ENCODE measurements at regions not wholly inside any gene's neighbourhood (a gene's known extent, or its start where the extent isn't known, plus 50 kb on each side); places are given as distances from the start of the nearest gene placed in this dataset.

DNA sequence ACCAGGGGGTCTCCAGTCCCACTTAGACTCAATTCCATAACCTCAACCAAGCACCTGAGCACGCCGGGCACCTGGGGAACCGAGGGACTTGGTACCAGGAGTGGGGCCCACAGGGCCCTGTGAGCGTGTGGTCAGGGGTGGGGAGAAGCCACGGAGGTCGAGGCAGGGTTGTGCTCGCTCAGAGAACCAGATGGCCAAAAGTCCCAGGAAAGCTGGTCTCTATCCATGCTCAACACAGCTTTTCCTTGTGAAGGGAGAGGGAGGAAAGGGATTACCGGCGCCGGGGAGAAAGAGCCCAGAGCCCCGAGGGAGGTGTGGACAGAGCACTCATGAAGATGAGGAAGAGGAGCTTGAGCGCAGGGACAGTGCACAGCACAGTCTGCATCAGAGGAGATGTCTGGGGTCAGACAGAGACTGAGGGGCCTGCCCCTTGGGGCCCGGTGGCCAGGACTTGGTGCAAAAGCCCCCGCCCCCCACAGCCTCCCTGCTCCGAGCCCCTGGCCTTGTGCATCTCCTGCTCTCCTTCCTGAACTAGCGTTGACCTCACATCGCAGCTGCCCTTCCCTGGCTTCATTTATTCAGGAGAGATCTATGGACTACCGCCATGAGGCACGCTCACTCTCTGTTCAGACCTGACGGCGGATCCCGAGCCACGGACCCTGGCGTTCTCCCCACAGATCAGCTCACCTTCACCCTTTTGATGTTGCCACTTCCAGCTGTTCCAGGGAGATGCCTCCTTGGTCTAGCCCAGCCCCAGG lies 355.4 kb upstream of the TNRC6C start:
- in situ Hi-C loops (cut with HindIII; ENCODE audit: low sequenced_read_pairs) = no loop called here
- peak; percentile 19 for DNase-seq (ENCODE audit: low spot score)

DNA sequence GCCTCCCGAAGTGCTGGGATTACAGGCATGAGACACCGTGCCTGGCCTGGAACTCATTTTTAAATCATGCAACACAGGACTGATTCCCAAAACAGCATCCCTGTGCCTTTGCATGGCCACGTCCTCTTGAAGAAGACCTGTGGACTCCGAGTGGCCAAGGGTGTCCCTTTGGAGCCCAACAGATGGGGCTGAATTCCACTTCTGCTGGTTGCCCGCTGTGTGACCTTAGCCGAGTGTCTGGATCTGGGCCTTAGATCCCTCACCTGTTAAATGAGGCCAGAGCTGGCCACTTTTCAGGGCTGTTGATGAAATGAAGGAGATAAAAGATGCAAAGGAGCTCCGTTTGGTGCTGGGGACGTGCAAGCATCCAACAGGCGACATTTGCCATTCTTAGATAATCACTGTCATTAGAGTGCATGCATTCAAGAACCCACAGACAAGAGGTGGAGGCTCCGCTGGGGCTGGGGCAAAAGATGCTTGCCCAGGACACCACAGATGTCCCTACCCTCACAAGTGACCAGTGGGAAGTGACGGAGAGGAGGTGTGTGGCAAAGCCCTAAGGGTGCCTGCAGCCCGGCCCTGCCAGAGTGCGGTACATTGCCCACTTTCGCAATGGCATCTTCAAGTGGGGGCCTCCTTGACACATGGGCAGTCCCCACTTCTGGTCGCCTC lies 354.1 kb upstream of the TNRC6C start:
- in situ Hi-C loops (cut with HindIII; ENCODE audit: low sequenced_read_pairs) = no loop called here
- no peak for DNase-seq (ENCODE audit: low spot score)

DNA sequence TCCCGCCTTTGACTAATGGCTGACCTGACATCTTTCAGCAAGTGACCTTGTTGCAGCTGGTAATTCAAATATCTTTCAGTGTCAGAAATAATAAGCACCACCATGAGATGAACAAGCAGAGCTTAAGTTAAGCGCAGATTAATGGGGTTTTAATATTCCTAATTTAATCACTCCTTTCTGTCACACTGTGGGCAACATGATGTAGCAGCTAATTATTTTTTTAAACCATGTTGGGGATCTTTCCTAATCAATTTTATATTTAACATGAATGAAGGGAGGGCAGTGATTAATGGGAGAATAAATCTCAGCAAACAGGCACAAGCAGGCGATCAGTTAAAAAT lies 353.6 kb upstream of the TNRC6C start:
- no peak for DNase-seq (ENCODE audit: low spot score)
- in situ Hi-C loops (cut with HindIII; ENCODE audit: low sequenced_read_pairs) = no loop called here

DNA sequence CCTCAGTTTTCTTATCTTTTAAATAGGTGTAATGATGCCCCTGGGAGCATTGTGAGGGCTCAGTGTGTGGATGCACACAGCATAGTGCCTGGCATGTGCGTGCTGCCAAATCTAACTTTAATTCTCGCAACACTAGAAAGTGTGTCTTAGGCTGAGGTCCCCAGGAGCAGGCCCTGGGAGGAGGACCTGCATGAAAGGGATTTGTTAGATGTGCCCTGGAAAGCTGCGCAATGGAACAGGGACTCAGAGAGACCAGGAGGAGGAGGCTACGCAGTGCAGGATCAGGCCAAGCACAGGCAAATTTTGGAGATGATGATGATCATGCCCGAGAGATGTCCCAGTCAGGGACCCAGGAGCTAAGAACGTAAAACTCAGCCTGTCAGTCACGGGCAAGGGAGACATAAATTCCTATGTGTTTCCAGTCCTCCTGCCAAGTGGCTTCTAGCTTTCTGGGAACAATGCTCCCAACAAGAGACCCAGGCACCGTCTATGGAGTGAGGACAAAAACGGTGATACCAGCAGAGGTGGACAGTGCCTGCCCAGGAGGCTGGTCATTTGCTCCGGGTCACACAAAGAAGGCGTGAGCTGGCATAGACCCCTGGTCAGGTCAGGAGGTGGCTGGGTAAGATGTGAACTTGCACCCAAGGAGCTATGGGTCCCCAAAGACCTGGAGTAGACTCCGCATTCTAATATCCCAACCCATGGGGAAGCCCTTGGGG lies 352.2 kb upstream of the TNRC6C start:
- in situ Hi-C loops (cut with HindIII; ENCODE audit: low sequenced_read_pairs) = no loop called here
- DNase-seq (ENCODE audit: low spot score) = no peak

DNA sequence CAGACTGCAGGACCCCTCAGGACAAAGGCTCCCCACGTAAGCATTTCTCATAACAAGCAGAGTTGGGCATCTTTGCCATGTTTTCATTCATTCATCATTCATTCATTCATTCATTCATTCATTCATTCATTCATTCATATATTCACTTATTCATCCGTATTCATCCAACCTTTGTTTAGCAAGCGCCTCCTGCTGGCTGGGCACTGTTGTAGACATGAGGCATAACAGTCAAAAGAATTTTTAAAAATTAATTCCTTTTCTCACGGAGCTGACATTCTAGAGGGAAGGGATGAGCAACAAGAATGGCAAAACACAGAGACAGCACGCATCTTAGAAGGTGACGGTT lies 351.7 kb upstream of the TNRC6C start:
- DNase-seq (ENCODE audit: low spot score) = no peak

DNA sequence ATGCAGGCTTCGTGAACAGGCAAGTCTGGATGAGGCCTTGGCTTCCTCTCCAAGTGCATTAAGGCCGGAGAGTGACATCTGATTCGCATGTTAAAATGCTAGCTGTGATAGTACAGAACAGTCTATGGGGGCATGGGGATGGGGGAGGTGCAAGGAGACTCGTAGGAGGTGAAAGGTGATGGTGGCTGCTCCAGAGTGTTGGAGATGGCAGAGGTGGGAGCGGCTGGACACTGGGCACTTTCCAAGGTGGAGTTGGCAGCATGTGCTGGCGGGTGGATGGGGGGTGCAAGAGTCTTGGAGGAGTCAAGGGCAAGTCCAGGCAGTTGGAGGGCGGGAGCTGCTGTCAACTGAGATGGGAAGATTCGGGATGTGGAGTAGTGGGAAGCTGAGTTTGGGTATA lies 350.9 kb upstream of the TNRC6C start:
- in situ Hi-C loops (cut with HindIII; ENCODE audit: low sequenced_read_pairs) = no loop called here
- DNase-seq (ENCODE audit: low spot score) = no peak

More for the DNA sequence above, 351.7 kb upstream of the TNRC6C start:
- in situ Hi-C loops (cut with HindIII; ENCODE audit: low sequenced_read_pairs) = no loop called here

DNA sequence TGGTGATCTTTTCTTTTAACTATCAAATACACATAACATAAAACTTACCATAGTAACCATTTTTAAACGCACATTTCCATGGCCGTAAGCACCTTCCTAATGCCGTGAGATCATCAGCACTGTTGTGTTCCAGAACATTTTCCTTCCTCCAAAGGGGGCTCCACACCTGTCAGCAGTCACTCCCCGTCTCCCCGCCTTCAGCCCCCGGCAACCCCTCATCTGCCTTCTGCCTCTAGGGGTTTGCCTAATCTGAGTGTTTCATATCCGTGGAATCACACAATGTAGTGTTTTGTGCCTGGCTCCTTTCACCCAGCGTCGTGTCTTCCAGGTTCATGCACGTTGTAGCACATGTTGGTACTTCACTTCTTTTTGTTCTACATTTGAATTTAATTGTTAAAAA lies 350.1 kb upstream of the TNRC6C start:
- in situ Hi-C loops (cut with HindIII; ENCODE audit: low sequenced_read_pairs) = no loop called here
- no peak for DNase-seq (ENCODE audit: low spot score)

DNA sequence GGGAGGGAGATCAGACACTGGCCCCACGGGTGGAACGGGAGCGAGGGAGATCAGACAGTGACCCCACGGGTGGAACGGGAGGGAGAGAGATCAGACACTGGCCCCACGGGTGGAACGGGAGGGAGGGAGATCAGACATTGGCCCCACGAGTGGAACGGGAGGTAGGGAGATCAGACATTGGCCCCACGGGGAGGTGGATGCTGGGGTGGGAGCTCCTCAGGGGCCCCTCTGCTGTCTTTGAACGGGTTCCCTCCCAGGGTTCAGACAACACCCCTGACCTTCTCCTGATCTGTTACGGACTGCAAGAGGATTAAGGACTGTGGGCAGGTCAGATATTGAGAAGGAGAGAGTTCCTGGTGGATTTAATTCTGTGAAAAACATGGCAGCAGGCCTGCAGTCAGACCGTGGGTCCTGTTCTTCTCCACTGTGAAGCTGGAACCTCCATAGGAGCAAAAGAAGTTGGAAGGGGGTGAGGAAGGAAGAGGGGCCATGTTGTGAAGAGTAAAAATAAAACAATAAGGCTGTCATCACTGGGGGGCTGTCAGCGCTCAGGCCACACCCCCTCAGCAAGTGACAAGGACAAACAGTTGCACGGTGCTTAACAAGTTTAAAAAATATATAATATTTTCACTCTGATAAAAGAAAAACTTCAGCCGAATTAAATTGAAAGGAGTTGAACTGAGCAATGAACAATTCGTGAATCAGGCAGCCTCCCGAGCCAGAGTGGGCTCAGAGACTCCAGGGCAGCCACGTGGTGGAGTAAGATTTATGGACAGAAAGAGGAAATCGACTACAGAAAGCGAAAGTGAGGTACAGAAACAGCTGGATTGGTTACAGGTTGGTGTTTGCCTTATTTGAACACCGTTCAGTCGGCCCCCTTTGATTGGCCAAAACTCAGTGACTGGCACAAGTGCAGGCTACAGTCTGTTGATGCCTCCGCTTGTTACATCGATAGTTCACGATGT lies 348.7 kb upstream of the TNRC6C start:
- DNase-seq (ENCODE audit: low spot score) = no peak
- in situ Hi-C loops (cut with HindIII; ENCODE audit: low sequenced_read_pairs) = no loop called here

DNA sequence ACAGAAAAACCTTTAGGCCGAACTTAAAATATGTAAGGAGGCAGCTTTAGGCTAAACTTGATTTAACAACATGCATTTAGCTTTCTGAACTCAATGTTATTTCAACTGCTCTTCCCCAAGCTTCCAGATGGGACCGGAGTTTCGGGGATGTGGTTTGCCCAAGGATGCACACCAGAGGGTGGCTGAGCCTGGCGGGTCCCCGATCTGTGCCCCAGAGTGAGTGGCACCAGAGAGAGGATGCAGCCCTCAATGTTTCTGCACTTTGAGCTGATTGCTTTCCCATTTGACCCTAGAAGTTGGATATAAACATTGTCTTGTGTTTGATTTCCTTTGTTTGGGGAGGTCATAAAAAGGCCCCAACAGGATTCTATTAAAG lies 348.0 kb upstream of the TNRC6C start:
- in situ Hi-C loops (cut with HindIII; ENCODE audit: low sequenced_read_pairs) = no loop called here
- no peak for DNase-seq (ENCODE audit: low spot score)

DNA sequence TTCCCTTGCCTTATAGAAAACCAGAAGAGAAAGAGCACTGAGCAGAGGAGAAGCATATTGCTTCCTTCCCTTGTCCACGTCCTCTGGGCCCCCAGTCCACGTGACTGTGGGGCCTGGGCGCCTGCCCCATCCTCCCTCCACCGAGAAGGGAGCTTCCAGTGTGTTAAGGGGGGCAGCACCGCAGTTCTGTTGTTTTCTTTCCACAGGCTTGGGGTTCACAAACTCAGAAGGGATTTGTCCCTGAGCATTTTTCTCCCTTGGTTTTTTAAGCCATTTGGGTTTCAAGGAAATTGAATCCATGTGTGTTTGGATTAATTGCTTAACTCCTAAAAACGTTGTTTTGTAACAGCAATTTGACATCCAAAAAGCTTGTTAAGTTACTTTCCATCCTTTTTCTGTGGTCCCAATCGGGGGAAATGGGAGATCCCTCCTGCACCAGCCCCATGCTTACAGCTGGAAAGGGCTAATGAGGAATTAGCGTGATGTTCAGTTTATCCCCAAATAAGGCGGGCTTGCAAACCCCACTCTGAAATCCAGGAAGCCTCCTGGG lies 347.5 kb upstream of the TNRC6C start:
- in situ Hi-C loops (cut with HindIII; ENCODE audit: low sequenced_read_pairs) = no loop called here
- no peak for DNase-seq (ENCODE audit: low spot score)

DNA sequence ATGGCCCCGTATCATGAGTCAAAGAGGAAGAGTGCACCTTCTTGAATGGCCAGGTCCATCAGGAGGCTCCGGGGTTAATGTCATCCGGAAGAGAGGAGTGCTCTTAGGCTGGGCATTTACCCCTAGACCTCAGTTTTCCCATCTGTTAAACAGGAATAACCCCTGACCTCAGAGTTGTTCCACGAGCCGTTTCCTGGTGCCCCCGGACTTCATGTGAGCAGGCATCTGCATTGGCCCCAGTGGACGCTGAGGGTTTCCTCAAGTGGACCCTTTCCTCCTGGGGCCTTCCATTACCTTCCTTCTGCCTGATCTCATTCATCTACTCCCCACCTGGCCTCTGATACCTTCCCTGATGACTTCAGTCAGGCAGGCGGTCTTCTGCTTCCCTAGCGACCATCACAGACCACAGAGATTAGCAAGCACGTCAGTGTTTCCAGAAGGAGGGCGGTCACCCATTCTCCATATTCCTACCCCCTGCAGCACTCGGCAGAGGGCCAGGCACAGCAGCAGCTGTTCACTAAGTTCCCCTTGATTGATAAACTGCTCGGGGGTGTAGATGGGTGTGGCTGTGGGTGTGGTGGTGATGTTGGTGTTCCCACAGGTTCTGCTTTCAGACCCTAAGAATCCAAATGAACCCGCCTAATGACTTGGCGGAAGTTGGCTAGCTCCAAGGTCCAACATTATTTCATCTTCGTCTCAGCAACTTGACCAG lies 346.6 kb upstream of the TNRC6C start:
- in situ Hi-C loops (cut with HindIII; ENCODE audit: low sequenced_read_pairs) = no loop called here
- DNase-seq (ENCODE audit: low spot score) = no peak

DNA sequence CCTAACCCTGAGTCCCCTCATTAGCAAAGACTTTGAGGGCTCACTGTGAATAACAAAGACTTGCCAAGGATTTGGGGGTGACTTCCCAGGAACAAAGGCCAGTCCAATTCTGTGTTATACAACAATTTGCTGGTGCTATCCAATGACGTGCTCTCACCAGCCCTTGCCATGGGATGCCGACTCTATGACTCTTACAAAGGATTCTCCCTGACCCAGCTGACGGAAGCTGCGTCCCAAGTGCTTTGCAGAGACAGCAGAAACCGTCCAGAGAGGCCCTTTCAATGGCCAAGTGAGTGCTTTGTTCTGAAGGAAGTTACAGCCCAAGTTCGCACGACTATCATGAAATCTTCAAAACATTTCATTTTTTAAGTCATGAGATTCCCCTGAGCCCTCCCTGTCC lies 345.3 kb upstream of the TNRC6C start:
- no peak for DNase-seq (ENCODE audit: low spot score)
- in situ Hi-C loops (cut with HindIII; ENCODE audit: low sequenced_read_pairs) = no loop called here

DNA sequence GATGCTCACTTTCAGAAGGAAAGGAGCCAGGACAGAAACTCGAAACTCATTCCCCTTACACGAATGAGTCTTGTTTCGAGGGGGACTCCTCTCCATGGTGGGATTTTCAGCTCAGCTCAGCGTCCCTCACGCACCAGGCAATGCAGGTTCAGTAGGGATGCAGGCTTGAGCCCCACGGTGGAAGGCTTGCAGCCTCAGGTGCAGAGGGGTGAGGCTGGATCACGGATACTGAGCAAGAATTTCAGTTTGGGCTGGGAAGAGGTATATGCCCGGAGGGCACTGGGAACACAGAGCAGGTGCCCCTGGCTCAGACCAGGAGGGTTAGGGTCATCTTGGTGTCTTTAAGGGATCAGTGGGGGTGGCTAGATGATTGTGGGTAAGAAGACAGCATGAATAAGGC lies 344.9 kb upstream of the TNRC6C start:
- DNase-seq (ENCODE audit: low spot score) = no peak
- in situ Hi-C loops (cut with HindIII; ENCODE audit: low sequenced_read_pairs) = no loop called here

DNA sequence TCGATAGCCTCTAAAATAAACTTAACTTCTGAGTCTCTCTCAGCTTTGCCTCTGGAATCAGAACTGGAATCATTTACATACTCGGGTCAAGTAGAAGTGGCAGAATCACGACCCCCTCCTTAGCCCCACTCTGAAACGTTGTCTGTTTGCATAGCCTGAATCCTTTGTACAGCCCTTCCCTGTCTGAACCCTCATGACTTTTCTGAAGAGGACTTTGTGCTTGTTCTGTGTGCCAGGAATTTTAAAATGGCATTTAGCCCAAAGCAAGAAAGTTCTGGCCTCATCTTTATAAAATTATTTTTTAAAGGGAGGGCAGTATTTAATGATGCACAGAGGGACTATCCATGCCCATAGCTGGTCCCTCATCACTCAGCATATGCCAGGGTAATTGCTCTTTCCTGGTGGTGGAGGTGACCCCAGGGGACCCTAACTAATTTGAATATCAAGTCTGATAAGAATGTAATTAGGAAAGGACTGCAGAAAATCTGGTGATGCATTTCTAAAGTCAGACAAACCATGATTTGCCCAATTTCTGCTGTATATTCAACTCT lies 342.7 kb upstream of the TNRC6C start:
- no peak for DNase-seq (ENCODE audit: low spot score)
- in situ Hi-C loops (cut with HindIII; ENCODE audit: low sequenced_read_pairs) = no loop called here

DNA sequence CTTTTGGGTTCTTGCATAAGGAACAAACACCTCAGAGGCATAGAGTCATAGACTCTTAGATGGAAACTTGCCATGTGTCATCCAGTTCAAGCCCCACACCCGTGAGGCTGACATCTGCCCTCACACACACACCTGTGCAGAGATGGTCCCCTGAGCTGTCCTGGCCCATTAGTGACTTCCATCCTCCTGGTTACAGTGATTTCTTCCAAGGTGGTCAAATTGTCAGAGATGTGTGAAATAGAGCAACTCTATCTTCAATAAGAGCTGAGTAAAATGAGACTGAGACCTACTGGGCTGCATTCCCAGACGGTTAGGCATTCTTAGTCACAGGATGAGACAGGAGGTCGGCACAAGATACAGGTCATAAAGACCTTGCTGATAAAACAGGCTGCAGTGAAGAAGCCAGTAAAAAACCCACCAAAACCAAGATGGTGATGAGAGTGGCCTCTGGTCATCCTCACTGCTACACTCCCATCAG lies 342.2 kb upstream of the TNRC6C start:
- in situ Hi-C loops (cut with HindIII; ENCODE audit: low sequenced_read_pairs) = no loop called here
- no peak for DNase-seq (ENCODE audit: low spot score)

DNA sequence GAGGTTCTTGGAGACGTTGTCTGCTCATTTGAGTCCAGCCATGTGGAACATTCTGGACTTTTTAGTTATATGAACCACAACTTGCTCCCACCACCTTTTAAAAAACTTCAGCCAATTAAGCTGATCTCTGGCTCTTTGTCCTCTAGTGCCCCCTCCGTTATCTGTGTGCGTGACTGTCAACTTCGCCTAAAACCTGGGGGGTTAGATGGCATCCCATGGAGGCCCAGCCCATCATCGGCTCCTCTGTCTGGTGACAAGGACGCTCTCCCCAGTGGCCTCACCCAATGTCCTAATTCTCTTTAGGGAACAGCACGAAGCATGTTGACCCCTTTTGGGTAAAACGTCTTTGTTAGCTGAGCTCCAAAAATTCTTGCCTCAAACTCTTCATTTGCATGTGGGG lies 341.0 kb upstream of the TNRC6C start:
- in situ Hi-C loops (cut with HindIII; ENCODE audit: low sequenced_read_pairs) = no loop called here
- no peak for DNase-seq (ENCODE audit: low spot score)

DNA sequence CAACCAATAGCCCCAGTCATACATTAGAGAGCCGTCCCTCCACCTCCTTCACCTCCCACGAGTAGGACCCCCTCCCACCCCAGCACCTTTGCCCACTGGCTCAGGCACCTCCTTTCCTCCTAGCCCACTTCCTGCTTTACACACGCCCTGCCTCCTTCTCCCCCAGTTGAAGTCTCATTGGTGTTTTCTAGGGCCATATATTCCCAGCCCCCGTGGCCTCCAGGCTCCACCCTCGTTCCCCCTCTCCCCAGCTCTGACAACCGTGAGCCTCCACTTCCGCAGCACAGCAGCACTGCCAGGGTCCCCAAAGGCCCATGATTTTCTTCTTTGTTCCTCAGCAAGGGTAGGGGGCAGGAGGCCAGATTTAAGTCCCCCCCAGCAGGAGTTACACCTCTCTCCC lies 340.3 kb upstream of the TNRC6C start:
- no peak for DNase-seq (ENCODE audit: low spot score)
- in situ Hi-C loops (cut with HindIII; ENCODE audit: low sequenced_read_pairs) = no loop called here

DNA sequence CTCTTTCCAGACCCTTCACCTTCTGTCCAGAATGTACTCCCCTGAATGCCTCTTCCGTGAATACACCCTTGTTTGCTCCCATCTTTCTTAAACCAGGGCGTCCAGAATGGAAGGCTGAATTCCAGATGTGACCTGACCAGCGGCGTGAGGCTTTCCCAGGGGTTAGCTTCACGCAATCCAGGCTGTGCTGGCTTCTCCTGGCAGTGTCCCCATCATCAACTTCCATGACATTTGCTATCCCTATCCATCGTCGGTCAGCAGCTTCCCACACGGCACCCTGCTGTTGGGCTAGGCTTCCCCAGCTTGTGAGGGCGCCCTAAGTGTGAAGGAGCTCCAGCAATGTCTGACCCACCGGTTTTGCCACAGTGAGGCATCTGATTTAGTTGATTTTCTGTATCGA lies 339.8 kb upstream of the TNRC6C start:
- in situ Hi-C loops (cut with HindIII; ENCODE audit: low sequenced_read_pairs) = no loop called here
- no peak for DNase-seq (ENCODE audit: low spot score)

All from G401 (cell line).